ENCODE measurements at regions not wholly inside any gene's neighbourhood (a gene's known extent, or its start where the extent isn't known, plus 50 kb on each side); places are given as distances from the start of the nearest gene placed in this dataset.

DNA sequence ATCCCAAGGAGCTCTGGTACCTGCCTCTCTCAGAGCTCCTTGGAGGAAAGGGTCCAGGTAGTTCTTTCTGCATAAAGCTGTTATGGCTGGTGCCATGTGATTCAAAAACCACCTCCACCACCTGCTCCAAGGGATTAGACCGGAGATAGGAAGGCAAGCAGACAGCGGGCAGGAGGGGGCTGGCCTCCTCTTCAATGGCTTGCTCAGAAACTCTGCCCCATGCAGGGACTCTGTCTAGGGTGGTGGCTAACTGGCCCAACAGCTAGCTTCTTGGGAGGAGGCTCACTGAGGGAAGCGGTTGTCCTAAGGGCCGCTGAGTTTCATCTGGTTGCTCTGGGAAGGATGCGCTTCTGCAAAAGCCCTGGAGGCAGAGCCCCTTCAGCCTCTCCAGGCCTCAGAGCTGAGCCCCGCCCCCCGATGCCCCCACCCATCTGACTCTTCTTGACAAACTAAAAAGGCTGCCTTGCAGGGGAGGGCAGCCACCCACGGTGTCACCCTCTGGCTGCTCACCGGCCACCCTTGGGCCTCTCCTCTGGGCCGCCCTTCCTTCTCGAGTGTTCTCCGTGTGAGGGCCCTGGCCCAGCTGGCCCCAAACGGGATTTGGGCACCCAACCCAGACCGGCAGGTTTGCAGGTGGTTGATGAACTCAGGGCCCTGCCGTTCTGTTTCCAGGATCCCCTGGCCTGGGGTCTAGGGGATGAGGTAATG lies 90.2 kb downstream of the MCFD2 start:
- intact Hi-C loops (cut with DNase I) = no loop called here
- Histone ChIP-seq H3K27ac (replicated peaks in 1 of 4) (no peak overlapping the region), H3K27me3 (no peaks in the 10 kb centered on the region), H3K36me3 (no peaks in the 10 kb centered on the region), H3K4me3 (no peak overlapping the region), H3K4me1 (peaks cover 7 to 20% (median 12%) of the 10 kb centered on the region in 4 donors), H3K9me3 (no peaks in the 10 kb centered on the region)
- no peak for DNase-seq (ENCODE audit: extremely low spot score)
- TF ChIP-seq POLR2AphosphoS5 (IDR thresholded peaks at IDR 0.05) = no peak
- WGBS = 95% methylated on average over 10 of the region's 15 CpGs

DNA sequence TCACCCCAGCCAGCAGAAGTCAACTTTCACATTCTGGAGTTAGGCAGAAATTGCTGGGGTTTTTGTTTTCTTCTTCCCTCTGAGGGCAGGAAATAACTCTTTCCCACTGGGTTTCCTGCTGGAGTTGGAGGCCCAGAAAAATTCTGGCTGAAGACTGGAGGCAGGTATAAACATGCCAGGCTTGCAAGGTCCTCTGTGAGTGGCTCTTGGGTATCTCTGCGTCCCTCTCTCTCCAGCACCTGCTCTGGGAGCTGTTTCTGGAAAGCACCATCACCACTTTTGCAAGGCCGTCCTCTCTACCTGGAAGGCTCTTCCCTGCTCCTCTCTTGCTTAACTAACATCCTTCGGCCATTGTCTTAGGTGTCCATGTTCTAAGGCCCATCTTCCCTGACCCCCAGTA lies 91.0 kb downstream of the MCFD2 start:
- intact Hi-C loops (cut with DNase I) = no loop called here
- no peak for TF ChIP-seq POLR2AphosphoS5 (IDR thresholded peaks at IDR 0.05)
- TF ChIP-seq POLR2A (IDR thresholded peaks at IDR 0.05; ENCODE audit: low read depth) = no peak
- Histone ChIP-seq H3K36me3 (no peaks in the 10 kb centered on the region), H3K4me1 (peaks cover 7 to 20% (median 12%) of the 10 kb centered on the region in 4 donors), H3K27ac (replicated peaks in 1 of 4) (no peak overlapping the region), H3K4me3 (no peak overlapping the region), H3K9me3 (no peaks in the 10 kb centered on the region), H3K27me3 (no peaks in the 10 kb centered on the region)
- WGBS = 98% methylated on average over 3 of the region's 3 CpGs
- DNase-seq (ENCODE audit: extremely low spot score) = no peak

DNA sequence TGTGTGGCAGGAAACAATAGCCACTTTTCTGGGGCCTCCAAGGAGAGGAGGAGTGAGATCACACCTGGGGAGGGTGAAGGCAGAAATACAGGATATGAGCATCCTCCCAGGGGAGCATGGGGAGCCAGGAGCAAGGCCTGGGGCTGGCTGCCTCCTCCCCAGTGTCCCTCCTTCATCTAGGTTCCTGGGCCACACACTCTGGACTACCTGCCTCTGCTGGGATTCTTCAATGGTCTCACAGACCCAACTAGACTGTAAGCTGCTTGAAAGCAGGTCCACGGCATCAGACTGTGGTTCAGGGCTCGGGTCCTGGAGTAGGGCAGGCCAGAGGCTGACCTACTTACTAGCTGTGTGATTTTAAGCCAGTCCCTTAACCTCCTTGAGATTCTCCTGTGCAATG lies 94.0 kb downstream of the MCFD2 start:
- WGBS = 100% methylated on average over 2 of the region's 2 CpGs
- intact Hi-C loops (cut with DNase I) = no loop called here
- H3K4me1 ChIP-seq = peaks cover 31 to 41% (median 36%) of the 10 kb centered on the region in 4 donors
- no peaks in the 10 kb centered on the region for H3K36me3 ChIP-seq
- H3K27me3 ChIP-seq = no peaks in the 10 kb centered on the region
- no peak for DNase-seq (ENCODE audit: extremely low spot score)
- no peaks in the 10 kb centered on the region for H3K9me3 ChIP-seq
- H3K27ac ChIP-seq (replicated peaks in 1 of 4) = peak overlapping the region in 3 of 4 donors; percentile 26 to 46 (median 35)
- TF ChIP-seq POLR2AphosphoS5 (IDR thresholded peaks at IDR 0.05) (no peak), EP300 (IDR thresholded peaks at IDR 0.05) (no peak), POLR2A (IDR thresholded peaks at IDR 0.05; ENCODE audit: low read depth) (no peak)
- TF ChIP-seq, protein P1, sequence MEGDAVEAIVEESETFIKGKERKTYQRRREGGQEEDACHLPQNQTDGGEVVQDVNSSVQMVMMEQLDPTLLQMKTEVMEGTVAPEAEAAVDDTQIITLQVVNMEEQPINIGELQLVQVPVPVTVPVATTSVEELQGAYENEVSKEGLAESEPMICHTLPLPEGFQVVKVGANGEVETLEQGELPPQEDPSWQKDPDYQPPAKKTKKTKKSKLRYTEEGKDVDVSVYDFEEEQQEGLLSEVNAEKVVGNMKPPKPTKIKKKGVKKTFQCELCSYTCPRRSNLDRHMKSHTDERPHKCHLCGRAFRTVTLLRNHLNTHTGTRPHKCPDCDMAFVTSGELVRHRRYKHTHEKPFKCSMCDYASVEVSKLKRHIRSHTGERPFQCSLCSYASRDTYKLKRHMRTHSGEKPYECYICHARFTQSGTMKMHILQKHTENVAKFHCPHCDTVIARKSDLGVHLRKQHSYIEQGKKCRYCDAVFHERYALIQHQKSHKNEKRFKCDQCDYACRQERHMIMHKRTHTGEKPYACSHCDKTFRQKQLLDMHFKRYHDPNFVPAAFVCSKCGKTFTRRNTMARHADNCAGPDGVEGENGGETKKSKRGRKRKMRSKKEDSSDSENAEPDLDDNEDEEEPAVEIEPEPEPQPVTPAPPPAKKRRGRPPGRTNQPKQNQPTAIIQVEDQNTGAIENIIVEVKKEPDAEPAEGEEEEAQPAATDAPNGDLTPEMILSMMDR (IDR thresholded peaks at IDR 0.05) = no peak
- H3K4me3 ChIP-seq = no peak overlapping the region

DNA sequence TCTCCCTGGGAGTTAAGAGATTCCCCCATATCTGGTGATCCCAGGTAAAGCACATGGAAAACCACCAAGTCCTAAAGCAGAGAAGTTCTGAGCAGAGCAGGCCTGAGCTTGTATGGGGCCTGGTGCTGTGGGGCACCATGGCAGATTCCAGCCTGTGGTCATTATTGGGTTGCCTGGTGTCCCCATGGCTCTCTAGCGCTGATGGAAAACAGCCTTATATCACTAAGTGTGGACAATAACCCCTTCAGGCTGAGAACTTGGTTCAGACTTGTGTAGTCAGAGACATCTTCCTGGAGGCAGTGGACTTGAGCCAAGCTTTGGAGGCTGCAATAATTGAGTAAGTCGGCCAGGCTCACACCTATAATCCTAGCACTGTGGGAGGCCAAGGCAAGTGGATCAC lies 96.8 kb downstream of the MCFD2 start:
- Histone ChIP-seq H3K27me3 (no peaks in the 10 kb centered on the region), H3K27ac (replicated peaks in 1 of 4) (peak overlapping the region; percentile 79 to 91 (median 86)), H3K4me3 (no peak overlapping the region), H3K4me1 (peaks cover 59 to 69% (median 64%) of the 10 kb centered on the region in 4 donors), H3K9me3 (no peaks in the 10 kb centered on the region), H3K36me3 (no peaks in the 10 kb centered on the region)
- TF ChIP-seq POLR2A (IDR thresholded peaks at IDR 0.05; ENCODE audit: low read depth) (no peak), POLR2AphosphoS5 (IDR thresholded peaks at IDR 0.05) (no peak), EP300 (IDR thresholded peaks at IDR 0.05) (no peak)
- TF ChIP-seq, protein P1 (IDR thresholded peaks at IDR 0.05) = no peak
- intact Hi-C loops (cut with DNase I) = loop anchor here (5.0 kb wide), 1 partner anchor 37 kb away; no protein-coding TSS in a partner anchor
- 79% methylated on average over 2 of the region's 2 CpGs for WGBS
- no peak for DNase-seq (ENCODE audit: extremely low spot score)

DNA sequence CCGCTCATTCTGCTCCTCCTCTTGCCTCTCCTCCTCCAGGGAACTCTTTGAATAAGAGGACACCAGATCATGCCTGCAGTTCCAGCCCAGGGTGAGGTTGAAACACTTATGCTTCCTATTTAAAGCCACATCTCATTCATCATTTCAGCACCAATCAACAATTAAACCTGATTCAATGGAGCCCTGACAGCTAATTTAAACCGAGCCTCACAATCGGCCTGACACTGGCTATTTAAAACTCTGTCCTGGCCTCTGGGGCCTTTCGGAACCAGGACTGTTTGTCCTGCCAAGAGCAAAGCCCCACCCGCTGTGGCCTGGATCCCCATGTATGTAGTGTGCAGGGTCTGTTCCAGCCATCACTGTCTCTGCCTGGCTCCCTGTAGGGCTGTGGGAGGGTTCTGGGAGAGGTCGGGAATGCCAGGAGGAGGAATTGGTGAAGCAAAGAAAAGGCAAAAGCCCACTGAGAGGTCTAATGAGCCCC lies 97.4 kb downstream of the MCFD2 start:
- DNase-seq (ENCODE audit: extremely low spot score) = no peak
- peak; percentile 92 to 98 for TF ChIP-seq POLR2AphosphoS5 (IDR thresholded peaks at IDR 0.05)
- TF ChIP-seq, protein P1 (IDR thresholded peaks at IDR 0.05) = no peak
- TF ChIP-seq EP300 (IDR thresholded peaks at IDR 0.05) = peak; percentile 94
- no peaks in the 10 kb centered on the region for H3K9me3 ChIP-seq
- H3K4me1 ChIP-seq = peaks cover 65 to 75% (median 71%) of the 10 kb centered on the region in 4 donors
- H3K4me3 ChIP-seq = no peak overlapping the region
- 19% methylated on average over 6 of the region's 6 CpGs for WGBS
- H3K27ac ChIP-seq (replicated peaks in 1 of 4) = peak overlapping the region; percentile 79 to 91 (median 86)
- no peaks in the 10 kb centered on the region for H3K27me3 ChIP-seq
- intact Hi-C loops (cut with DNase I) = loop anchor here (5.0 kb wide), 1 partner anchor 36 kb away; no protein-coding TSS in a partner anchor
- H3K36me3 ChIP-seq = no peaks in the 10 kb centered on the region

All from esophagus muscularis mucosa (tissue), 4 donors.